ENCODE measurements at regions not wholly inside any gene's neighbourhood (a gene's known extent, or its start where the extent isn't known, plus 50 kb on each side); places are given as distances from the start of the nearest gene placed in this dataset.

GRCh38 chr10:56662765-56663447, 301.8 kb upstream of the ZWINT start:
- DNase-seq (ENCODE audit: low spot score) = no peak
- ATAC-seq = no peak
- intact Hi-C loops (cut with DNase I) = no loop called here

- ATAC-seq (no peak), DNase-seq (ENCODE audit: low spot score) (no peak)
- intact Hi-C loops (cut with DNase I) = no loop called here
Measured at GRCh38 chr10:56653289-56653688, 292.2 kb upstream of the ZWINT start.

GRCh38 chr10:56646329-56647111, 285.5 kb upstream of the ZWINT start:
- DNase-seq (ENCODE audit: low spot score) = no peak
- intact Hi-C loops (cut with DNase I) = no loop called here
- ATAC-seq = no peak

- intact Hi-C loops (cut with DNase I) = no loop called here
- no peak for ATAC-seq
- DNase-seq (ENCODE audit: low spot score) = no peak
Measured at GRCh38 chr10:56633876-56634452, 272.9 kb upstream of the ZWINT start.

GRCh38 chr10:56632537-56632936, 271.5 kb upstream of the ZWINT start:
- ATAC-seq = no peak
- intact Hi-C loops (cut with DNase I) = no loop called here

GRCh38 chr10:56624082-56624481, 263.0 kb upstream of the ZWINT start:
- DNase-seq (ENCODE audit: low spot score) = no peak
- ATAC-seq = no peak
- intact Hi-C loops (cut with DNase I) = no loop called here

More at GRCh38 chr10:56632537-56632936, 271.5 kb upstream of the ZWINT start:
- DNase-seq (ENCODE audit: low spot score) = no peak

GRCh38 chr10:56623064-56623463, 262.0 kb upstream of the ZWINT start:
- ATAC-seq (no peak), DNase-seq (ENCODE audit: low spot score) (no peak)
- intact Hi-C loops (cut with DNase I) = no loop called here

GRCh38 chr10:56622335-56622973, 261.4 kb upstream of the ZWINT start:
- intact Hi-C loops (cut with DNase I) = no loop called here
- ATAC-seq = no peak
- no peak for DNase-seq (ENCODE audit: low spot score)

GRCh38 chr10:56606202-56606601, 245.1 kb upstream of the ZWINT start:
- ATAC-seq (no peak), DNase-seq (ENCODE audit: low spot score) (no peak)
- intact Hi-C loops (cut with DNase I) = no loop called here

- ATAC-seq (no peak), DNase-seq (ENCODE audit: low spot score) (no peak)
- intact Hi-C loops (cut with DNase I) = no loop called here
Measured at GRCh38 chr10:56605051-56605450, 244.0 kb upstream of the ZWINT start.

GRCh38 chr10:56604624-56605023, 243.6 kb upstream of the ZWINT start:
- DNase-seq (ENCODE audit: low spot score) (no peak), ATAC-seq (no peak)

GRCh38 chr10:56599201-56599600, 238.1 kb upstream of the ZWINT start:
- intact Hi-C loops (cut with DNase I) = no loop called here
- ATAC-seq (no peak), DNase-seq (ENCODE audit: low spot score) (no peak)

More at GRCh38 chr10:56604624-56605023, 243.6 kb upstream of the ZWINT start:
- intact Hi-C loops (cut with DNase I) = no loop called here

- DNase-seq (ENCODE audit: low spot score) (no peak), ATAC-seq (no peak)
- intact Hi-C loops (cut with DNase I) = no loop called here
Measured at GRCh38 chr10:56596257-56596656, 235.2 kb upstream of the ZWINT start.

- intact Hi-C loops (cut with DNase I) = no loop called here
- ATAC-seq (no peak), DNase-seq (ENCODE audit: low spot score) (no peak)
Measured at GRCh38 chr10:56593120-56593519, 232.1 kb upstream of the ZWINT start.

GRCh38 chr10:56586461-56586891, 225.4 kb upstream of the ZWINT start:
- no peak for DNase-seq (ENCODE audit: low spot score)
- intact Hi-C loops (cut with DNase I) = no loop called here
- ATAC-seq = no peak

GRCh38 chr10:56585447-56586171, 224.6 kb upstream of the ZWINT start:
- no peak for ATAC-seq
- intact Hi-C loops (cut with DNase I) = no loop called here

GRCh38 chr10:56583316-56583715, 222.3 kb upstream of the ZWINT start:
- ATAC-seq (no peak), DNase-seq (ENCODE audit: low spot score) (no peak)
- intact Hi-C loops (cut with DNase I) = no loop called here

More at GRCh38 chr10:56585447-56586171, 224.6 kb upstream of the ZWINT start:
- DNase-seq (ENCODE audit: low spot score) = no peak

GRCh38 chr10:56567580-56567979, 206.5 kb upstream of the ZWINT start:
- ATAC-seq (no peak), DNase-seq (ENCODE audit: low spot score) (no peak)
- intact Hi-C loops (cut with DNase I) = no loop called here

- intact Hi-C loops (cut with DNase I) = no loop called here
- ATAC-seq (no peak), DNase-seq (ENCODE audit: low spot score) (no peak)
Measured at GRCh38 chr10:56561336-56561735, 200.3 kb upstream of the ZWINT start.
